ENCODE measurements at regions not wholly inside any gene's neighbourhood (a gene's known extent, or its start where the extent isn't known, plus 50 kb on each side); places are given as distances from the start of the nearest gene placed in this dataset.

- H3K4me3 ChIP-seq (ENCODE audit: low read length), result no peak overlapping the region
- no peak for TF ChIP-seq ZNF274 (IDR thresholded peaks at IDR 0.05; ENCODE audit: low read depth, low read length)
Observed at GRCh38 chr14:96661244-96661969, 135.8 kb upstream of the VRK1 start.

GRCh38 chr14:96662116-96662970 is 134.8 kb upstream of the VRK1 start:
- no peak for TF ChIP-seq ZNF274 (IDR thresholded peaks at IDR 0.05; ENCODE audit: low read depth, low read length)
- no peak overlapping the region for H3K4me3 ChIP-seq (ENCODE audit: low read length)

GRCh38 chr14:96663076-96663475 is 134.1 kb upstream of the VRK1 start:
- no peak overlapping the region for H3K4me3 ChIP-seq (ENCODE audit: low read length)
- no peak for TF ChIP-seq ZNF274 (IDR thresholded peaks at IDR 0.05; ENCODE audit: low read depth, low read length)

GRCh38 chr14:96663491-96664067 is 133.6 kb upstream of the VRK1 start:
- no peak for TF ChIP-seq ZNF274 (IDR thresholded peaks at IDR 0.05; ENCODE audit: low read depth, low read length)
- H3K4me3 ChIP-seq (ENCODE audit: low read length), result no peak overlapping the region

- no peak overlapping the region for H3K4me3 ChIP-seq (ENCODE audit: low read length)
- no peak for TF ChIP-seq ZNF274 (IDR thresholded peaks at IDR 0.05; ENCODE audit: low read depth, low read length)
Observed at GRCh38 chr14:96666088-96666487, 131.1 kb upstream of the VRK1 start.

- no peak overlapping the region for H3K4me3 ChIP-seq (ENCODE audit: low read length)
- no peak for TF ChIP-seq ZNF274 (IDR thresholded peaks at IDR 0.05; ENCODE audit: low read depth, low read length)
Observed at GRCh38 chr14:96670391-96670790, 126.8 kb upstream of the VRK1 start.

- TF ChIP-seq ZNF274 (IDR thresholded peaks at IDR 0.05; ENCODE audit: low read depth, low read length), result no peak
- H3K4me3 ChIP-seq (ENCODE audit: low read length), result no peak overlapping the region
Observed at GRCh38 chr14:96671218-96671617, 126.0 kb upstream of the VRK1 start.

GRCh38 chr14:96673706-96674105 is 123.5 kb upstream of the VRK1 start:
- no peak overlapping the region for H3K4me3 ChIP-seq (ENCODE audit: low read length)

GRCh38 chr14:96674121-96674520 is 123.1 kb upstream of the VRK1 start:
- TF ChIP-seq ZNF274 (IDR thresholded peaks at IDR 0.05; ENCODE audit: low read depth, low read length), result no peak
- H3K4me3 ChIP-seq (ENCODE audit: low read length), result no peak overlapping the region

More at GRCh38 chr14:96673706-96674105, 123.5 kb upstream of the VRK1 start:
- no peak for TF ChIP-seq ZNF274 (IDR thresholded peaks at IDR 0.05; ENCODE audit: low read depth, low read length)

GRCh38 chr14:96676166-96676565 is 121.0 kb upstream of the VRK1 start:
- TF ChIP-seq ZNF274 (IDR thresholded peaks at IDR 0.05; ENCODE audit: low read depth, low read length), result no peak
- no peak overlapping the region for H3K4me3 ChIP-seq (ENCODE audit: low read length)

- TF ChIP-seq ZNF274 (IDR thresholded peaks at IDR 0.05; ENCODE audit: low read depth, low read length), result no peak
- no peak overlapping the region for H3K4me3 ChIP-seq (ENCODE audit: low read length)
Observed at GRCh38 chr14:96681829-96682228, 115.4 kb upstream of the VRK1 start.

GRCh38 chr14:96682401-96682800 is 114.8 kb upstream of the VRK1 start:
- no peak for TF ChIP-seq ZNF274 (IDR thresholded peaks at IDR 0.05; ENCODE audit: low read depth, low read length)
- H3K4me3 ChIP-seq (ENCODE audit: low read length), result no peak overlapping the region

GRCh38 chr14:96683562-96684289 is 113.5 kb upstream of the VRK1 start:
- H3K4me3 ChIP-seq (ENCODE audit: low read length), result no peak overlapping the region
- no peak for TF ChIP-seq ZNF274 (IDR thresholded peaks at IDR 0.05; ENCODE audit: low read depth, low read length)

GRCh38 chr14:96686126-96686525 is 111.1 kb upstream of the VRK1 start:
- H3K4me3 ChIP-seq (ENCODE audit: low read length), result no peak overlapping the region
- TF ChIP-seq ZNF274 (IDR thresholded peaks at IDR 0.05; ENCODE audit: low read depth, low read length), result no peak
